GM23338 (cell line): ENCODE measurements at regions not wholly inside any gene's neighbourhood (a gene's known extent, or its start where the extent isn't known, plus 50 kb on each side); places are given as distances from the start of the nearest gene placed in this dataset.
A peak's percentile ranks its signal among the peaks of the same experiment; 100 is the strongest.

Experiments used
- ATAC-seq: fragments of 200-7000 bp; cut with Tn5 transposase; 3 replicates; pipeline ENCODE4 v1.9.1; 2020
- DNase-seq: peaks from one replicate; pipeline ENCODE4 v3.0.0-alpha.2; 2015; ENCODE audit warnings: low spot score
- H2AFZ ChIP-seq: fragments of 200-600 bp; sonication (generic); 2 replicates; pipeline ENCODE4 v1.8.0; 2016; ENCODE audit warnings: antibody characterized with exemption, mild to moderate bottlenecking, moderate library complexity
- H3F3A ChIP-seq: fragments of 200-600 bp; sonication (generic); replicated peaks from 2 replicates; pipeline ENCODE4 v1.8.0; 2017; ENCODE audit warnings: antibody characterized with exemption, mixed run types, low read depth
- H3K27ac ChIP-seq: fragments of 200-600 bp; sonication (generic); 2 replicates; pipeline ENCODE4 v1.6.1; 2016; ENCODE audit warnings: low read depth
- H3K27me3 ChIP-seq: fragments of 200-600 bp; sonication (generic); 2 replicates; pipeline ENCODE4 v1.8.0; 2016; ENCODE audit warnings: mild to moderate bottlenecking, mixed run types, moderate library complexity; ENCODE audit not compliant: insufficient read depth
- H3K36me3 ChIP-seq: fragments of 200-600 bp; sonication (generic); 2 replicates; pipeline ENCODE4 v1.8.0; 2016; ENCODE audit warnings: mild to moderate bottlenecking; ENCODE audit not compliant: insufficient read depth
- H3K4me1 ChIP-seq: fragments of 200-600 bp; sonication (generic); 2 replicates; pipeline ENCODE4 v1.8.0; 2016; ENCODE audit warnings: mild to moderate bottlenecking, moderate library complexity; ENCODE audit not compliant: insufficient read depth
- H3K4me2 ChIP-seq: fragments of 200-600 bp; sonication (generic); 2 replicates; pipeline ENCODE4 v1.7.1; 2017; ENCODE audit warnings: mixed run types
- H3K4me3 ChIP-seq: fragments of 200-600 bp; sonication (generic); 2 replicates; pipeline ENCODE4 v1.6.1; 2016; ENCODE audit warnings: mixed run types
- H3K79me2 ChIP-seq: fragments of 200-600 bp; sonication (generic); replicated peaks from 2 replicates; pipeline ENCODE4 v1.8.0; 2017; ENCODE audit warnings: mild to moderate bottlenecking; ENCODE audit not compliant: insufficient read depth
- H3K9me2 ChIP-seq: fragments of 200-600 bp; sonication (generic); 2 replicates; pipeline ENCODE4 v1.8.0; 2017; ENCODE audit not compliant: insufficient read depth
- H4K20me1 ChIP-seq: fragments of 200-600 bp; sonication (generic); replicated peaks from 2 replicates; pipeline ENCODE4 v1.8.0; 2017; ENCODE audit warnings: mild to moderate bottlenecking; ENCODE audit not compliant: insufficient read depth
- H3K27ac Mint-ChIP-seq: 2 replicates; pipeline ENCODE4 v1.8.0; 2020; ENCODE audit warnings: inconsistent platforms, mild to moderate bottlenecking, moderate library complexity, mixed read lengths
- H3K27me3 Mint-ChIP-seq: 3 replicates; pipeline ENCODE4 v1.8.0; 2022; ENCODE audit warnings: low read depth, mild to moderate bottlenecking, moderate library complexity, mixed read lengths, inconsistent platforms; ENCODE audit not compliant: insufficient read depth, poor library complexity
- H3K36me3 Mint-ChIP-seq: 3 replicates; pipeline ENCODE4 v1.8.0; 2021; ENCODE audit warnings: low read depth, mild to moderate bottlenecking, inconsistent platforms, moderate library complexity, mixed read lengths
- H3K4me1 Mint-ChIP-seq: 3 replicates; pipeline ENCODE4 v1.8.0; 2020; ENCODE audit warnings: mild to moderate bottlenecking, inconsistent platforms, mixed read lengths
- H3K4me3 Mint-ChIP-seq: 3 replicates; pipeline ENCODE4 v1.8.0; 2021; ENCODE audit warnings: moderate library complexity, mild to moderate bottlenecking, inconsistent platforms, mixed read lengths
- H3K9me3 Mint-ChIP-seq: 3 replicates; pipeline ENCODE4 v1.8.0; 2020; ENCODE audit warnings: moderate library complexity, mild to moderate bottlenecking, inconsistent platforms, mixed read lengths
- CREB1 ChIP-seq: fragments of 250-450 bp; sonication (Bioruptor Pico); IDR thresholded peaks from 2 replicates; pipeline ENCODE4 v1.5.0; 2020; ENCODE audit warnings: low read depth, mild to moderate bottlenecking, moderate library complexity
- EZH2 ChIP-seq: fragments of 200-600 bp; sonication (generic); IDR thresholded peaks from one replicate; pipeline ENCODE4 v1.8.0; 2017; ENCODE audit warnings: antibody characterized with exemption, mild to moderate bottlenecking, low read depth; ENCODE audit not compliant: unreplicated experiment
- EZH2phosphoT487 ChIP-seq: fragments of 200-600 bp; sonication (generic); IDR thresholded peaks from one replicate; pipeline ENCODE4 v1.8.1; 2018; ENCODE audit warnings: antibody characterized with exemption; ENCODE audit not compliant: unreplicated experiment
- JUNB ChIP-seq: IDR thresholded peaks from one replicate; pipeline ENCODE4 v1.6.1; 2016; ENCODE audit warnings: antibody characterized with exemption; ENCODE audit not compliant: unreplicated experiment
- POLR2AphosphoS5 ChIP-seq: IDR thresholded peaks from 2 replicates; pipeline ENCODE4 v1.6.1; 2016; ENCODE audit warnings: antibody characterized with exemption, low read depth
- STAT1 ChIP-seq: IDR thresholded peaks from one replicate; pipeline ENCODE4 v1.6.1; 2016; ENCODE audit warnings: antibody characterized with exemption; ENCODE audit not compliant: unreplicated experiment
- ZNF114 ChIP-seq: fragments of 250-450 bp; sonication (Bioruptor Pico); IDR thresholded peaks from 2 replicates; pipeline ENCODE4 v1.5.0; 2020; ENCODE audit warnings: mild to moderate bottlenecking, moderate library complexity
- ZNF331 ChIP-seq: fragments of 250-450 bp; sonication (Bioruptor Pico); IDR thresholded peaks from 2 replicates; pipeline ENCODE4 v1.5.0; 2020; ENCODE audit warnings: low read depth, mild to moderate bottlenecking, moderate library complexity
- TF ChIP-seq, protein P1 (sequence below): IDR thresholded peaks from 2 replicates; pipeline ENCODE4 v1.6.1; 2016; ENCODE audit warnings: antibody characterized with exemption
- TF ChIP-seq, protein P2 (sequence below): IDR thresholded peaks from one replicate; pipeline ENCODE4 v1.6.1; 2018; ENCODE audit warnings: antibody characterized with exemption; ENCODE audit not compliant: unreplicated experiment
- TF ChIP-seq, protein P3 (sequence below): fragments of 250-450 bp; sonication (Bioruptor Pico); IDR thresholded peaks from 2 replicates; pipeline ENCODE4 v1.5.0; 2020; ENCODE audit warnings: mild to moderate bottlenecking, moderate library complexity
- TF ChIP-seq, protein P4 (sequence below), 2 experiments: fragments of 200-600 bp in 1 of 2; sonication (generic) in 1 of 2; conservative IDR thresholded peaks; 2 replicates each; pipeline versions ENCODE4 v1.5.1 to v1.6.1; 2016 to 2017; ENCODE audit warnings: antibody characterized with exemption in 2 of 2, low read depth in 2 of 2, mild to moderate bottlenecking in 2 of 2, moderate library complexity in 1 of 2

DNA sequence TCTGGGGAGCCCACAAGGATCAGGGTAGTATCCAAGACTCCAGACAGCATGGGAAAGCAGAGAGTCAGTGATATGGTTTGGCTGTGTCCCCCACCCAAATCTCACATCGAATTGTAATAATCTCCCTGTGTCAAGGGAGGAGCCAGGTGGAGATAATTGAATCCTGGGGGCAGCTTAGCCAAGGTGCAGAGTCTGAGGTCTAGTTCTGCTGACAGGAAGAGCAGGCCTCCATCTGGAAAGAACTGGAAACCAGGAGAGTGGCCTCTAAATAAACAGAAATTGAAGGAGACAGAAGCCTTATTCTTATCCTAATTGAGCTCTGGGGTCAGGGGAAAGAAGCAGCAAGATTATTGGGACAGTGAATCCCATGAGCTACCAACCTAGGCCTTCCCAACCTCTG, 146.7 kb upstream of the NRP1 start:
- Mint-ChIP-seq H3K9me3 (peaks cover 27% of the 10 kb centered on the region), H3K4me1 (peaks cover 30% of the 10 kb centered on the region)

More for the DNA sequence above, 146.7 kb upstream of the NRP1 start:
- H4K20me1 ChIP-seq = no peaks in the 10 kb centered on the region
- H3K27me3 ChIP-seq = no peaks in the 10 kb centered on the region
- H3K4me2 ChIP-seq = no peak overlapping the region
- DNase-seq (no peak), ATAC-seq (no peak)
- H3K36me3 Mint-ChIP-seq = peaks cover 19% of the 10 kb centered on the region
- H3K4me3 Mint-ChIP-seq = no peak overlapping the region
- H3F3A ChIP-seq = no peaks in the 10 kb centered on the region
- no peaks in the 10 kb centered on the region for H3K79me2 ChIP-seq
- H3K27me3 Mint-ChIP-seq = peaks cover 14% of the 10 kb centered on the region
- H3K4me1 ChIP-seq = peaks cover 27% of the 10 kb centered on the region
- H3K27ac ChIP-seq = no peak overlapping the region
- no peak overlapping the region for H3K4me3 ChIP-seq
- peaks cover 10% of the 10 kb centered on the region; the same call in 1 of the 2 replicates for H3K9me2 ChIP-seq
- H3K36me3 ChIP-seq = no peaks in the 10 kb centered on the region
- 0 out of 2 replicates have a peak overlapping the region, but pooled peaks have one; percentile 2 for H3K27ac Mint-ChIP-seq
- TF ChIP-seq, protein P1, sequence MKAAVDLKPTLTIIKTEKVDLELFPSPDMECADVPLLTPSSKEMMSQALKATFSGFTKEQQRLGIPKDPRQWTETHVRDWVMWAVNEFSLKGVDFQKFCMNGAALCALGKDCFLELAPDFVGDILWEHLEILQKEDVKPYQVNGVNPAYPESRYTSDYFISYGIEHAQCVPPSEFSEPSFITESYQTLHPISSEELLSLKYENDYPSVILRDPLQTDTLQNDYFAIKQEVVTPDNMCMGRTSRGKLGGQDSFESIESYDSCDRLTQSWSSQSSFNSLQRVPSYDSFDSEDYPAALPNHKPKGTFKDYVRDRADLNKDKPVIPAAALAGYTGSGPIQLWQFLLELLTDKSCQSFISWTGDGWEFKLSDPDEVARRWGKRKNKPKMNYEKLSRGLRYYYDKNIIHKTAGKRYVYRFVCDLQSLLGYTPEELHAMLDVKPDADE = no peak
- no peak for TF ChIP-seq POLR2AphosphoS5
- TF ChIP-seq JUNB = no peak
- no peak for TF ChIP-seq CREB1 (CRISPR knock-in tag)
- TF ChIP-seq, protein P2, sequence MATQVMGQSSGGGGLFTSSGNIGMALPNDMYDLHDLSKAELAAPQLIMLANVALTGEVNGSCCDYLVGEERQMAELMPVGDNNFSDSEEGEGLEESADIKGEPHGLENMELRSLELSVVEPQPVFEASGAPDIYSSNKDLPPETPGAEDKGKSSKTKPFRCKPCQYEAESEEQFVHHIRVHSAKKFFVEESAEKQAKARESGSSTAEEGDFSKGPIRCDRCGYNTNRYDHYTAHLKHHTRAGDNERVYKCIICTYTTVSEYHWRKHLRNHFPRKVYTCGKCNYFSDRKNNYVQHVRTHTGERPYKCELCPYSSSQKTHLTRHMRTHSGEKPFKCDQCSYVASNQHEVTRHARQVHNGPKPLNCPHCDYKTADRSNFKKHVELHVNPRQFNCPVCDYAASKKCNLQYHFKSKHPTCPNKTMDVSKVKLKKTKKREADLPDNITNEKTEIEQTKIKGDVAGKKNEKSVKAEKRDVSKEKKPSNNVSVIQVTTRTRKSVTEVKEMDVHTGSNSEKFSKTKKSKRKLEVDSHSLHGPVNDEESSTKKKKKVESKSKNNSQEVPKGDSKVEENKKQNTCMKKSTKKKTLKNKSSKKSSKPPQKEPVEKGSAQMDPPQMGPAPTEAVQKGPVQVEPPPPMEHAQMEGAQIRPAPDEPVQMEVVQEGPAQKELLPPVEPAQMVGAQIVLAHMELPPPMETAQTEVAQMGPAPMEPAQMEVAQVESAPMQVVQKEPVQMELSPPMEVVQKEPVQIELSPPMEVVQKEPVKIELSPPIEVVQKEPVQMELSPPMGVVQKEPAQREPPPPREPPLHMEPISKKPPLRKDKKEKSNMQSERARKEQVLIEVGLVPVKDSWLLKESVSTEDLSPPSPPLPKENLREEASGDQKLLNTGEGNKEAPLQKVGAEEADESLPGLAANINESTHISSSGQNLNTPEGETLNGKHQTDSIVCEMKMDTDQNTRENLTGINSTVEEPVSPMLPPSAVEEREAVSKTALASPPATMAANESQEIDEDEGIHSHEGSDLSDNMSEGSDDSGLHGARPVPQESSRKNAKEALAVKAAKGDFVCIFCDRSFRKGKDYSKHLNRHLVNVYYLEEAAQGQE = no peak
- TF ChIP-seq STAT1 = no peak
- TF ChIP-seq, protein P3, sequence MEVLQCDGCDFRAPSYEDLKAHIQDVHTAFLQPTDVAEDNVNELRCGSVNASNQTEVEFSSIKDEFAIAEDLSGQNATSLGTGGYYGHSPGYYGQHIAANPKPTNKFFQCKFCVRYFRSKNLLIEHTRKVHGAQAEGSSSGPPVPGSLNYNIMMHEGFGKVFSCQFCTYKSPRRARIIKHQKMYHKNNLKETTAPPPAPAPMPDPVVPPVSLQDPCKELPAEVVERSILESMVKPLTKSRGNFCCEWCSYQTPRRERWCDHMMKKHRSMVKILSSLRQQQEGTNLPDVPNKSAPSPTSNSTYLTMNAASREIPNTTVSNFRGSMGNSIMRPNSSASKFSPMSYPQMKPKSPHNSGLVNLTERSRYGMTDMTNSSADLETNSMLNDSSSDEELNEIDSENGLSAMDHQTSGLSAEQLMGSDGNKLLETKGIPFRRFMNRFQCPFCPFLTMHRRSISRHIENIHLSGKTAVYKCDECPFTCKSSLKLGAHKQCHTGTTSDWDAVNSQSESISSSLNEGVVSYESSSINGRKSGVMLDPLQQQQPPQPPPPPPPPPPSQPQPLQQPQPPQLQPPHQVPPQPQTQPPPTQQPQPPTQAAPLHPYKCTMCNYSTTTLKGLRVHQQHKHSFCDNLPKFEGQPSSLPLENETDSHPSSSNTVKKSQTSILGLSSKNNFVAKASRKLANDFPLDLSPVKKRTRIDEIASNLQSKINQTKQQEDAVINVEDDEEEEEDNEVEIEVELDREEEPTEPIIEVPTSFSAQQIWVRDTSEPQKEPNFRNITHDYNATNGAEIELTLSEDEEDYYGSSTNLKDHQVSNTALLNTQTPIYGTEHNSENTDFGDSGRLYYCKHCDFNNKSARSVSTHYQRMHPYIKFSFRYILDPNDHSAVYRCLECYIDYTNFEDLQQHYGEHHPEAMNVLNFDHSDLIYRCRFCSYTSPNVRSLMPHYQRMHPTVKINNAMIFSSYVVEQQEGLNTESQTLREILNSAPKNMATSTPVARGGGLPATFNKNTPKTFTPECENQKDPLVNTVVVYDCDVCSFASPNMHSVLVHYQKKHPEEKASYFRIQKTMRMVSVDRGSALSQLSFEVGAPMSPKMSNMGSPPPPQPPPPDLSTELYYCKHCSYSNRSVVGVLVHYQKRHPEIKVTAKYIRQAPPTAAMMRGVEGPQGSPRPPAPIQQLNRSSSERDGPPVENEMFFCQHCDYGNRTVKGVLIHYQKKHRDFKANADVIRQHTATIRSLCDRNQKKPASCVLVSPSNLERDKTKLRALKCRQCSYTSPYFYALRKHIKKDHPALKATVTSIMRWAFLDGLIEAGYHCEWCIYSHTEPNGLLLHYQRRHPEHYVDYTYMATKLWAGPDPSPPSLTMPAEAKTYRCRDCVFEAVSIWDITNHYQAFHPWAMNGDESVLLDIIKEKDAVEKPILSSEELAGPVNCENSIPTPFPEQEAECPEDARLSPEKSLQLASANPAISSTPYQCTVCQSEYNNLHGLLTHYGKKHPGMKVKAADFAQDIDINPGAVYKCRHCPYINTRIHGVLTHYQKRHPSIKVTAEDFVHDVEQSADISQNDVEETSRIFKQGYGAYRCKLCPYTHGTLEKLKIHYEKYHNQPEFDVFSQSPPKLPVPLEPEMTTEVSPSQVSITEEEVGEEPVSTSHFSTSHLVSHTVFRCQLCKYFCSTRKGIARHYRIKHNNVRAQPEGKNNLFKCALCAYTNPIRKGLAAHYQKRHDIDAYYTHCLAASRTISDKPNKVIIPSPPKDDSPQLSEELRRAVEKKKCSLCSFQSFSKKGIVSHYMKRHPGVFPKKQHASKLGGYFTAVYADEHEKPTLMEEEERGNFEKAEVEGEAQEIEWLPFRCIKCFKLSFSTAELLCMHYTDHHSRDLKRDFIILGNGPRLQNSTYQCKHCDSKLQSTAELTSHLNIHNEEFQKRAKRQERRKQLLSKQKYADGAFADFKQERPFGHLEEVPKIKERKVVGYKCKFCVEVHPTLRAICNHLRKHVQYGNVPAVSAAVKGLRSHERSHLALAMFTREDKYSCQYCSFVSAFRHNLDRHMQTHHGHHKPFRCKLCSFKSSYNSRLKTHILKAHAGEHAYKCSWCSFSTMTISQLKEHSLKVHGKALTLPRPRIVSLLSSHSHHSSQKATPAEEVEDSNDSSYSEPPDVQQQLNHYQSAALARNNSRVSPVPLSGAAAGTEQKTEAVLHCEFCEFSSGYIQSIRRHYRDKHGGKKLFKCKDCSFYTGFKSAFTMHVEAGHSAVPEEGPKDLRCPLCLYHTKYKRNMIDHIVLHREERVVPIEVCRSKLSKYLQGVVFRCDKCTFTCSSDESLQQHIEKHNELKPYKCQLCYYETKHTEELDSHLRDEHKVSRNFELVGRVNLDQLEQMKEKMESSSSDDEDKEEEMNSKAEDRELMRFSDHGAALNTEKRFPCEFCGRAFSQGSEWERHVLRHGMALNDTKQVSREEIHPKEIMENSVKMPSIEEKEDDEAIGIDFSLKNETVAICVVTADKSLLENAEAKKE (CRISPR knock-in tag) = no peak
- TF ChIP-seq EZH2 = no peak
- TF ChIP-seq, protein P4, sequence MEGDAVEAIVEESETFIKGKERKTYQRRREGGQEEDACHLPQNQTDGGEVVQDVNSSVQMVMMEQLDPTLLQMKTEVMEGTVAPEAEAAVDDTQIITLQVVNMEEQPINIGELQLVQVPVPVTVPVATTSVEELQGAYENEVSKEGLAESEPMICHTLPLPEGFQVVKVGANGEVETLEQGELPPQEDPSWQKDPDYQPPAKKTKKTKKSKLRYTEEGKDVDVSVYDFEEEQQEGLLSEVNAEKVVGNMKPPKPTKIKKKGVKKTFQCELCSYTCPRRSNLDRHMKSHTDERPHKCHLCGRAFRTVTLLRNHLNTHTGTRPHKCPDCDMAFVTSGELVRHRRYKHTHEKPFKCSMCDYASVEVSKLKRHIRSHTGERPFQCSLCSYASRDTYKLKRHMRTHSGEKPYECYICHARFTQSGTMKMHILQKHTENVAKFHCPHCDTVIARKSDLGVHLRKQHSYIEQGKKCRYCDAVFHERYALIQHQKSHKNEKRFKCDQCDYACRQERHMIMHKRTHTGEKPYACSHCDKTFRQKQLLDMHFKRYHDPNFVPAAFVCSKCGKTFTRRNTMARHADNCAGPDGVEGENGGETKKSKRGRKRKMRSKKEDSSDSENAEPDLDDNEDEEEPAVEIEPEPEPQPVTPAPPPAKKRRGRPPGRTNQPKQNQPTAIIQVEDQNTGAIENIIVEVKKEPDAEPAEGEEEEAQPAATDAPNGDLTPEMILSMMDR (conservative IDR thresholded peaks at IDR 0.05; ENCODE audit: low read depth in 2 of 2) = no peak
- no peak for TF ChIP-seq ZNF114 (CRISPR knock-in tag)
- no peak for TF ChIP-seq ZNF331 (CRISPR knock-in tag)
- TF ChIP-seq EZH2phosphoT487 = no peak
- H2AFZ ChIP-seq = no peak overlapping the region
